ENCODE measurements at regions not wholly inside any gene's neighbourhood (a gene's known extent, or its start where the extent isn't known, plus 50 kb on each side); places are given as distances from the start of the nearest gene placed in this dataset.
A peak's percentile ranks its signal among the peaks of the same experiment; 100 is the strongest.

DNA sequence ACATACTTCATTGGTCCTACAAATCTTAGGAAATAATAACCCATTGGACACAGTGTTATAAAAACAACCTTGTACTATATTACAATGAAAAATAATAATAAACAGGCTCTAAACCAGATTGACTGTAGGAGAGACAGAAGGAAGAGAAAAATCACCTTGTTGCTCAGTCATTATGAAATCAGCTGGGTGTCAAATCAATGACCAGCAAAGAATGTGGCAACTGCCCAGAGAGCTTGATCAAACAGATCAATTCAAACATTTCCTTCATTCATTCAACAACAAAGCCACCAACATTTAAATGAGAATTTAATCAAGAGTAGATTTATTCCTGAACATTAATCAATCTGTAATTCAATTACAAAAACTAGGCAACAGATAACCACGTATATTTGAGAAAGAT, 671.9 kb upstream of the CHAC2 start:
- CTCF ChIA-PET: no interaction called here
- POLR2A ChIA-PET (ENCODE audit: low non-redundant PET): no interaction called here
- H3K27ac ChIP-seq: no peak overlapping the region
- DNase-seq (ENCODE audit: low spot score): no peak
- TF ChIP-seq, protein P1, sequence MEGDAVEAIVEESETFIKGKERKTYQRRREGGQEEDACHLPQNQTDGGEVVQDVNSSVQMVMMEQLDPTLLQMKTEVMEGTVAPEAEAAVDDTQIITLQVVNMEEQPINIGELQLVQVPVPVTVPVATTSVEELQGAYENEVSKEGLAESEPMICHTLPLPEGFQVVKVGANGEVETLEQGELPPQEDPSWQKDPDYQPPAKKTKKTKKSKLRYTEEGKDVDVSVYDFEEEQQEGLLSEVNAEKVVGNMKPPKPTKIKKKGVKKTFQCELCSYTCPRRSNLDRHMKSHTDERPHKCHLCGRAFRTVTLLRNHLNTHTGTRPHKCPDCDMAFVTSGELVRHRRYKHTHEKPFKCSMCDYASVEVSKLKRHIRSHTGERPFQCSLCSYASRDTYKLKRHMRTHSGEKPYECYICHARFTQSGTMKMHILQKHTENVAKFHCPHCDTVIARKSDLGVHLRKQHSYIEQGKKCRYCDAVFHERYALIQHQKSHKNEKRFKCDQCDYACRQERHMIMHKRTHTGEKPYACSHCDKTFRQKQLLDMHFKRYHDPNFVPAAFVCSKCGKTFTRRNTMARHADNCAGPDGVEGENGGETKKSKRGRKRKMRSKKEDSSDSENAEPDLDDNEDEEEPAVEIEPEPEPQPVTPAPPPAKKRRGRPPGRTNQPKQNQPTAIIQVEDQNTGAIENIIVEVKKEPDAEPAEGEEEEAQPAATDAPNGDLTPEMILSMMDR (conservative IDR thresholded peaks at IDR 0.05; ENCODE audit: low read depth): no peak

DNA sequence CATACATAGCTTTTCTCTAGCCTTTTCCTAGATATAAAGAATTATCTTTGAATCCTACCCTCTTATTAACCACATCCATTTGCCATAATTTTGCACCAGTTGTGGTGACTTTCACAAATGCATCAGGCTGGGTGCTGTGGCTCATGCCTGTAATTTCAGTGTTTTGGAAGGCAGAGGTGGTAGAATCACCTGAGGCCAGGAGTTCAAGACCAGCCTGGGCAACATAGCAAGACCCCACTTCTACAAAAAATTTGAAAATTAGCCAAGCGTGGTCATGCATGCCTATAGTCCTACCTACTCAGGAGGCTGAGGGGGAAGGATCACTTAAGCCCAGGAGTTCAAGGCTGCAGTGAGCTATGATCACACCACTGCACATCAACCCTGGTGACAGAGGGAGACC, 672.4 kb upstream of the CHAC2 start:
- H3K27ac ChIP-seq: no peak overlapping the region
- TF ChIP-seq, protein P1 (conservative IDR thresholded peaks at IDR 0.05; ENCODE audit: low read depth): no peak
- CTCF ChIA-PET: no interaction called here
- POLR2A ChIA-PET (ENCODE audit: low non-redundant PET): no interaction called here
- no peak for DNase-seq (ENCODE audit: low spot score)

DNA sequence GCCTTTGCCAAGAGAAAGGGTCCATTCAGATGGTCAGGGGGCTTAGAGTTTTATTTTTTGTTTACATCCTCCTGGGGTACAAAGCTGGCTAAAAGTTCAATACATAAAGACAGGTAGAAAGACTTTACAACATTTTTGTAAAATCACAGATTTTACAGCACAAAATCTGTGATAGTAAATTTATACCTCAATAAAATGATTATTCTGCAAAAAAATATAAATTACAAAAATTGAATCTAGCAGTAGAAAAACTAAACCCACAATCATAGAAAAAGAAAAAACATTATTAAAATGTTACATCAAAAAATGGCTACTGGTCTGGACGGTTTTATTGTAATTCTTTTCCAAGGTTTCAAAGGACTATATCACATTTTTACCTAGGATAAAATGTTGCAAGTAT, 674.2 kb upstream of the CHAC2 start:
- no peak overlapping the region for H3K27ac ChIP-seq
- CTCF ChIA-PET: no interaction called here
- no peak for DNase-seq (ENCODE audit: low spot score)
- TF ChIP-seq, protein P1 (conservative IDR thresholded peaks at IDR 0.05; ENCODE audit: low read depth): no peak
- POLR2A ChIA-PET (ENCODE audit: low non-redundant PET): no interaction called here

DNA sequence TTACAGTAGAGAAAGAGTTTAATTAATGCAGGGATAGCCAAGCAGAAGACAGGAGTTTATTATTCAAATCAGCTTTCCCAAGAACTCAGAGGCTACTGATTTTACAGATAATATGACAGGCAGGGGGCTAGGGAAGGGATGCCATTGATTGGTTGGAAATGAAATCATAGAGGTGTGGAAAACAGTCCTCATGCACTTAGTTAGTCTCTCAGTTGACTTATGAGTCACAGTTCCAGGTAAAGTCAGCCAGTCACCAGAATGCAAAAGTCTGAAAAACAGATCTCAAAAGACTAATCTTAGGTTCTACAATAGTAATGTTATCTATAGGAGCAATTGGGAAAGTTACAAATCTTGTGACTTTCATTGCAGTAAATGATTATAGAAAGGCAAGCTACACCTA, 676.4 kb upstream of the CHAC2 start:
- ChIA-PET CTCF (no interaction called here), POLR2A (ENCODE audit: low non-redundant PET) (no interaction called here)
- DNase-seq (ENCODE audit: low spot score): no peak
- no peak overlapping the region for H3K27ac ChIP-seq
- TF ChIP-seq, protein P1 (conservative IDR thresholded peaks at IDR 0.05; ENCODE audit: low read depth): no peak

DNA sequence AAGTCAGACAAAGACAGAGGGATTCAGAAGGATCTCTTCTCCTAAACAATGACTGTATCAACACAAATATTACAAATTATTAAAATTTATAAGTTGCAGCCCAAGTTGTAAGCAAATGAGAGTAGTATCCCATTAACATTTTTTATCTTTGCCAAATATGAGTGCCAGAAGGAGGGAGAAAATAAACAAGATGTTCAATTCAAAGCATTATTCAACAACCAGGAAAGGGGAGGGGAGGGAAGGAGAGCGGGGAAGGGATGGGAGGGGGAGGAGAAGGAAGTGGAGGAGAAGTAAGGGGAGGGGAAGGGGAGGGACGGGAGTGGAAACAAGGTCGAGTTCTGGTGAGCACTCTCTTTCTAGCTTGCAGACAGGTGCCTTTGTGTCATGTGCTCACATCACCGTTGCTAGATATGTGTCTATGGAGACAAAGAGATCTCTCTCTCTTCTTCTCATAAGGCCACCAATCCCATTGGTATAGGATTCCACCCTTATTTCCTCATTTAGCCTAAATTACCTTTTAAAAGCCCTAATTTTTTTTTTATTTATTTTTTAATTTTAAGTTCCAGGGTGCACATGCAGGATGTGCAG, 679.6 kb upstream of the CHAC2 start:
- TF ChIP-seq, protein P1 (conservative IDR thresholded peaks at IDR 0.05; ENCODE audit: low read depth): no peak
- peak overlapping the region; percentile 34; the same call in 1 of the 2 replicates for H3K27ac ChIP-seq
- no peak for DNase-seq (ENCODE audit: low spot score)
- POLR2A ChIA-PET (ENCODE audit: low non-redundant PET): no interaction called here
- CTCF ChIA-PET: interaction anchor here (0.7 kb wide), 1 partner anchor 277 kb away, joined by 4 read pairs; no protein-coding TSS in a partner anchor

DNA sequence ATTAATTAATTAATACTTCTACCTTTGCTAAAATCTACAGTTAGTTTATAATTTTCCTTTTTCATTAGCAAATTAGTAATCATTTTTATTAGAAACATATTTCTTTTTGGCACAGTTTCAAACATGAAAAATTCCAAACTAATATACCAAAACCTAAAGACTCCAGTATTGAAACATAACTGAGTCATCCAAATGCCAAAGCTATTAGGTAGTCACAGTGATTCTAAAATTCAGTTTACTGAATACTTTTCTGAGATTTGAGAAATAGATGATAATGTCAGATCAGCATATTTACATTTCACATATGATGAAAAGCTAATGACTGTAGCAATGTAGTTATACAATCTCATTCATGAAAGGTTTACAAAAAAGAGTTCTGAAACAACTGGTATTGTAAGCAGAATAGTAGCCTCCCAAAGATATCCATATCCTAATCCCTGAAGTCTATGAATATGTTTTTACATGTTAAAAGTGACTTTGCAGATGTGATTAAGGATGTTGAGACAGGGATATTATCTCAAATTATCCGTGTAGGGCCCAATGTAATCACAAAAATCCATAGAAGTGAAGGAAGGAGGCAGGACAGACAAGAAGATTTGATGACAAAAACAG, 680.2 kb upstream of the CHAC2 start:
- POLR2A ChIA-PET (ENCODE audit: low non-redundant PET): no interaction called here

More for the DNA sequence above, 680.2 kb upstream of the CHAC2 start:
- no peak overlapping the region for H3K27ac ChIP-seq
- TF ChIP-seq, protein P1 (conservative IDR thresholded peaks at IDR 0.05; ENCODE audit: low read depth): no peak
- DNase-seq (ENCODE audit: low spot score): peak; percentile 40
- CTCF ChIA-PET: no interaction called here
